ENCODE measurements at regions not wholly inside any gene's neighbourhood (a gene's known extent, or its start where the extent isn't known, plus 50 kb on each side); places are given as distances from the start of the nearest gene placed in this dataset.

DNA sequence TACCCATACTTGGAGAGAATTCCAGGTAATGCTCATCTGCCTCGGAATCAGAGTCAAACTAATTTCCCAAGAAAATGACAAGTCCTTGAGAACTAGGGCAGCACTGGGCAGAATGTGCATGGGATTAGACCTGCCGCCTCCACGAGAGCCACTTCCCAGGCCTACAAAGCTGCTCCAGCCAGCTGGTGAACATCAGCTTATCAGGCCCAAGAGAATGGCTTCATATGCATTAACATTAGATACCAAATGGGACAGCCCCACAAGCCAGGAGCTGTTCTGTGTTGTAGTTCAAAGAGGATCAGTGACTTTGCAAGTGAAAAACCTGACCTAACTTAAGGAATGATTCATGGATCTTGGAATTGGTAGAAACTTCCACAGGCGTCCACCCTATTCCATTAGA lies 203.3 kb downstream of the CYLD start:
- no peaks in the 10 kb centered on the region for H3K36me3 ChIP-seq
- intact Hi-C loops (cut with DNase I; ENCODE audit: low total_unique reads): no loop called here
- H3K4me3 ChIP-seq: no peak overlapping the region
- H3K4me1 ChIP-seq: no peaks in the 10 kb centered on the region
- DNase-seq: no peak
- TF ChIP-seq POLR2AphosphoS5 (IDR thresholded peaks at IDR 0.05) (no peak), POLR2A (IDR thresholded peaks at IDR 0.05) (no peak), EP300 (IDR thresholded peaks at IDR 0.05; ENCODE audit: low read depth) (no peak)
- TF ChIP-seq, protein P1, sequence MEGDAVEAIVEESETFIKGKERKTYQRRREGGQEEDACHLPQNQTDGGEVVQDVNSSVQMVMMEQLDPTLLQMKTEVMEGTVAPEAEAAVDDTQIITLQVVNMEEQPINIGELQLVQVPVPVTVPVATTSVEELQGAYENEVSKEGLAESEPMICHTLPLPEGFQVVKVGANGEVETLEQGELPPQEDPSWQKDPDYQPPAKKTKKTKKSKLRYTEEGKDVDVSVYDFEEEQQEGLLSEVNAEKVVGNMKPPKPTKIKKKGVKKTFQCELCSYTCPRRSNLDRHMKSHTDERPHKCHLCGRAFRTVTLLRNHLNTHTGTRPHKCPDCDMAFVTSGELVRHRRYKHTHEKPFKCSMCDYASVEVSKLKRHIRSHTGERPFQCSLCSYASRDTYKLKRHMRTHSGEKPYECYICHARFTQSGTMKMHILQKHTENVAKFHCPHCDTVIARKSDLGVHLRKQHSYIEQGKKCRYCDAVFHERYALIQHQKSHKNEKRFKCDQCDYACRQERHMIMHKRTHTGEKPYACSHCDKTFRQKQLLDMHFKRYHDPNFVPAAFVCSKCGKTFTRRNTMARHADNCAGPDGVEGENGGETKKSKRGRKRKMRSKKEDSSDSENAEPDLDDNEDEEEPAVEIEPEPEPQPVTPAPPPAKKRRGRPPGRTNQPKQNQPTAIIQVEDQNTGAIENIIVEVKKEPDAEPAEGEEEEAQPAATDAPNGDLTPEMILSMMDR (IDR thresholded peaks at IDR 0.05): no peak
- WGBS, 2 donors (ENCODE audit: low coverage in 1 of 2): 73 to 87% methylated on average over 2 to 4 of the region's 4 CpGs
- H3K27ac ChIP-seq: no peak overlapping the region
- no peaks in the 10 kb centered on the region for H3K9me3 ChIP-seq
- no peaks in the 10 kb centered on the region for H3K27me3 ChIP-seq
- in situ Hi-C loops (cut with MboI; ENCODE audit: low pct_ligation_motif_present in 1 of 4, low pct_unique_long_range_greater_than_20kb in 1 of 4, low sequenced_read_pairs in 3 of 4): loop anchor here in 1 of 4 donors (25.0 kb wide), 1 partner anchor 108 kb away; no protein-coding TSS in a partner anchor

DNA sequence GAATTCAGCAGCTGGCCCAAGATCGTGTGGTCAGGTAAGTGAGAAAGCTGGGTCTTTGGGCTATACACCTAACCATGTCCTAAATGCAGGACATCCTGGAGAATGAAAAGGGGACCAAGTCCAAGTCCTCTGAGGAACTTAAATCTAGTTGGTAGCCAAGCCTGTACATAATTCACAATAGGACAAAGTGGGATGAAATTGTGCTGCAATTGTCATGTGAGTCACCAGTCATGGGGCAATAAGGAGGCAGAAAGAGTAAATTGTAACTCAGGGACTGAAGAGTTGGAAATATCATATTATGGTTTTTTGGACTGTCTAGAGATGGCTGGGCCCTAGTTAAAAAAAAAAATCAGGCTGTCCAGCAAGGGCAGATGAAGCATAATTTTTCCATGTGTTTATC lies 202.6 kb downstream of the CYLD start:
- no peaks in the 10 kb centered on the region for H3K36me3 ChIP-seq
- TF ChIP-seq, protein P1 (IDR thresholded peaks at IDR 0.05): no peak
- no peak for TF ChIP-seq POLR2A (IDR thresholded peaks at IDR 0.05)
- no peak for TF ChIP-seq POLR2AphosphoS5 (IDR thresholded peaks at IDR 0.05)
- TF ChIP-seq EP300 (IDR thresholded peaks at IDR 0.05; ENCODE audit: low read depth): no peak
- H3K4me1 ChIP-seq: no peaks in the 10 kb centered on the region
- in situ Hi-C loops (cut with MboI; ENCODE audit: low pct_ligation_motif_present in 1 of 4, low pct_unique_long_range_greater_than_20kb in 1 of 4, low sequenced_read_pairs in 3 of 4): loop anchor here in 1 of 4 donors (25.0 kb wide), 1 partner anchor 107 kb away; no protein-coding TSS in a partner anchor
- H3K4me3 ChIP-seq: no peak overlapping the region
- no peak overlapping the region for H3K27ac ChIP-seq
- intact Hi-C loops (cut with DNase I; ENCODE audit: low total_unique reads): no loop called here
- DNase-seq: no peak
- 50 to 67% methylated on average over 1 of the region's 1 CpG for WGBS, 2 donors (ENCODE audit: low coverage in 1 of 2)
- H3K9me3 ChIP-seq: no peaks in the 10 kb centered on the region
- no peaks in the 10 kb centered on the region for H3K27me3 ChIP-seq

DNA sequence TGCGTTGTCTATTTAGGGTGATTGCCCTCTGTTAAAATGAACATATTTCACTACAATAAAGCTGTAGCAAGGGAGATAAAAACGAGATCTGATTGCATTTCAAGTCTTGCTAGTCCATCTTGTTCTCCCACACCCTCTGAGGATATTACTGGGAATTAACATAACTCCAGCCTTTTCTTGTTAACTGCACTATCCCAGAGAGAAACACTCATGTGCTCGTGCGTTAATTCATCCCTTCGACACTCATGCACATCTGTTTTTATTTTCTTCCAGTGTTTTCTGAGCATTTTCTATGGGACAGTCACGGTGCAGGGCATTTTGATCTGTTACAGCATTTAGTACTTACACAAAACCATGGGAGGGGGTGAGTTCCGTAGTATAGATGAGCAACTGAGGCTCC lies 202.1 kb downstream of the CYLD start:
- no peak overlapping the region for H3K4me3 ChIP-seq
- H3K27me3 ChIP-seq: no peaks in the 10 kb centered on the region
- H3K27ac ChIP-seq: no peak overlapping the region
- in situ Hi-C loops (cut with MboI; ENCODE audit: low pct_ligation_motif_present in 1 of 4, low pct_unique_long_range_greater_than_20kb in 1 of 4, low sequenced_read_pairs in 3 of 4) (loop anchor here in 1 of 4 donors (25.0 kb wide), 1 partner anchor 107 kb away; no protein-coding TSS in a partner anchor), intact Hi-C loops (cut with DNase I; ENCODE audit: low total_unique reads) (no loop called here)
- DNase-seq: no peak
- H3K36me3 ChIP-seq: no peaks in the 10 kb centered on the region
- WGBS, 2 donors (ENCODE audit: low coverage in 1 of 2): 50 to 73% methylated on average over 2 to 7 of the region's 7 CpGs
- TF ChIP-seq, protein P1 (IDR thresholded peaks at IDR 0.05): no peak
- H3K4me1 ChIP-seq: no peaks in the 10 kb centered on the region
- H3K9me3 ChIP-seq: no peaks in the 10 kb centered on the region

DNA sequence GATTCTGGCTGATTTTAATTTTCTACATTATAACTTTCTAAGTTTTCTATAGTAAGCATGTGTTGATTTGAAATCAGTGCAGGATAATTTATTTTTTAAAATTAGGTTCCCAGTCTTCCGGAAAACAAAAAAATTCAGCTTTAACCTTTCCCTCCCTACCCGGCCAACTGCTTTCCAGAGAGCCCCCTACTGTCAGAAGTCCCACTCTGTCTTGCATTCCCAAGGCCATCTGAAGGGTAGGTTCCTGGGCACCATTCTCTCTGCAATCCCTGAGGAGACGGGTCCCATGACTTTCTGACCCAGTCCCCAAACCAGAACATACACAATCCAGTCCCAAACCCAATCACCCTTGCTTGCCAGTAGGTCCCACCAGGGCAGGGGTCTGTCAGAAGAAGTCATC lies 200.3 kb downstream of the CYLD start:
- H3K4me1 ChIP-seq: no peaks in the 10 kb centered on the region
- no peak for DNase-seq
- H3K36me3 ChIP-seq: no peaks in the 10 kb centered on the region
- TF ChIP-seq EP300 (IDR thresholded peaks at IDR 0.05; ENCODE audit: low read depth): no peak
- H3K27me3 ChIP-seq: no peaks in the 10 kb centered on the region
- intact Hi-C loops (cut with DNase I; ENCODE audit: low total_unique reads): no loop called here
- in situ Hi-C loops (cut with MboI; ENCODE audit: low pct_ligation_motif_present in 1 of 4, low pct_unique_long_range_greater_than_20kb in 1 of 4, low sequenced_read_pairs in 3 of 4): loop anchor here in 1 of 4 donors (25.0 kb wide), 1 partner anchor 105 kb away; no protein-coding TSS in a partner anchor
- H3K27ac ChIP-seq: no peak overlapping the region
- H3K9me3 ChIP-seq: no peaks in the 10 kb centered on the region
- 75 to 79% methylated on average over 2 to 3 of the region's 3 CpGs for WGBS, 2 donors (ENCODE audit: low coverage in 1 of 2)
- no peak overlapping the region for H3K4me3 ChIP-seq

DNA sequence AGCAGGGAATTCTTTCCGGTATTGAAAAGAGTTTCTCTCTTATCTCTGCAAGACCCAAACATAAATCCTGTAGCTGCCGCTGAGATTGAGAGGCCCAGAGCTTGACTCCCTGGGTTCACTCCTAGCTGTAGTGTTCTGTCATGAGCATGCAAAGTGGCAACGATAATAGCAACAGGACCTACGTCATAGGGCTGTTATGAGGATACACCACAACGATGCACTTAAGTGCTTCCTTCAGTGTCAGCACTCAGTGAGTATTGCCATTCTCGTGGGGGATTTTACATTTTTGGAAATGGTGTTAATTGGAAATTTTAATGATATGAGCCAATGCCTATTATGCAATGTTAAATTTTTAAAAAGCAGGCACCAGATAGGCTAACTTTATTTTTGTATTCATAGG lies 199.8 kb downstream of the CYLD start:
- Histone ChIP-seq H3K4me3 (no peak overlapping the region), H3K9me3 (no peaks in the 10 kb centered on the region), H3K27ac (no peak overlapping the region), H3K4me1 (no peaks in the 10 kb centered on the region), H3K36me3 (no peaks in the 10 kb centered on the region), H3K27me3 (no peaks in the 10 kb centered on the region)
- DNase-seq: no peak
- intact Hi-C loops (cut with DNase I; ENCODE audit: low total_unique reads): no loop called here
- 41 to 78% methylated on average over 2 to 6 of the region's 6 CpGs for WGBS, 2 donors (ENCODE audit: low coverage in 1 of 2)
- TF ChIP-seq POLR2A (IDR thresholded peaks at IDR 0.05): no peak
- TF ChIP-seq EP300 (IDR thresholded peaks at IDR 0.05; ENCODE audit: low read depth): no peak
- TF ChIP-seq POLR2AphosphoS5 (IDR thresholded peaks at IDR 0.05): no peak
- TF ChIP-seq, protein P1 (IDR thresholded peaks at IDR 0.05): no peak
- in situ Hi-C loops (cut with MboI; ENCODE audit: low pct_ligation_motif_present in 1 of 4, low pct_unique_long_range_greater_than_20kb in 1 of 4, low sequenced_read_pairs in 3 of 4): loop anchor here in 1 of 4 donors (25.0 kb wide), 1 partner anchor 104 kb away; no protein-coding TSS in a partner anchor
